ENCODE measurements at regions not wholly inside any gene's neighbourhood (a gene's known extent, or its start where the extent isn't known, plus 50 kb on each side); places are given as distances from the start of the nearest gene placed in this dataset.

DNA sequence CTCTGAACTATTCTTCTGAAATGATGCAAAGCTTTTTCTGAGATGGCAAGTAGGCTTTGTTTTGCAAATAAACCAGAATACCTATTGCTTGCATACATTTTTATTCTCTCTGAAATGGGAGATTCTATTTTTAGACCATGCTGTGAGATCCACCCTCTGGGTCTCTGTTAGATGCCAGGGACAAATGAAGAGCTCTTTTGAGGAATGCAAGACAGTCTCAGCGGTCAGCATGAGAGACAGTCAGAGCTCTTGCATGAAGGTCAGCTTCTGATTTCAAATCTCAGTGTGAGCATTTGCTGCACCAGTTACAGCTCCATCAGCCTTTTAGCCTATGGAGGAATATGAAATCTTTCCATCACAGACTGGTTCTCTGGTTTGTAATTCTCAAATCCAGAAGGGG, 429.9 kb upstream of the KLF6 start:
- no peak overlapping the region for H3K27ac ChIP-seq (replicated peaks)
- TF ChIP-seq, protein P1, sequence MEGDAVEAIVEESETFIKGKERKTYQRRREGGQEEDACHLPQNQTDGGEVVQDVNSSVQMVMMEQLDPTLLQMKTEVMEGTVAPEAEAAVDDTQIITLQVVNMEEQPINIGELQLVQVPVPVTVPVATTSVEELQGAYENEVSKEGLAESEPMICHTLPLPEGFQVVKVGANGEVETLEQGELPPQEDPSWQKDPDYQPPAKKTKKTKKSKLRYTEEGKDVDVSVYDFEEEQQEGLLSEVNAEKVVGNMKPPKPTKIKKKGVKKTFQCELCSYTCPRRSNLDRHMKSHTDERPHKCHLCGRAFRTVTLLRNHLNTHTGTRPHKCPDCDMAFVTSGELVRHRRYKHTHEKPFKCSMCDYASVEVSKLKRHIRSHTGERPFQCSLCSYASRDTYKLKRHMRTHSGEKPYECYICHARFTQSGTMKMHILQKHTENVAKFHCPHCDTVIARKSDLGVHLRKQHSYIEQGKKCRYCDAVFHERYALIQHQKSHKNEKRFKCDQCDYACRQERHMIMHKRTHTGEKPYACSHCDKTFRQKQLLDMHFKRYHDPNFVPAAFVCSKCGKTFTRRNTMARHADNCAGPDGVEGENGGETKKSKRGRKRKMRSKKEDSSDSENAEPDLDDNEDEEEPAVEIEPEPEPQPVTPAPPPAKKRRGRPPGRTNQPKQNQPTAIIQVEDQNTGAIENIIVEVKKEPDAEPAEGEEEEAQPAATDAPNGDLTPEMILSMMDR (IDR thresholded peaks at IDR 0.05; ENCODE audit: borderline replicate concordance): no peak
- no peaks in the 10 kb centered on the region for H3K27me3 ChIP-seq (ENCODE audit: low read depth)
- intact Hi-C loops (cut with micrococcal nuclease): no loop called here
- no peak for DNase-seq
- H3K9me3 ChIP-seq (replicated peaks): no peaks in the 10 kb centered on the region
- peaks cover 28% of the 10 kb centered on the region for H3K4me1 ChIP-seq
- H3K4me3 ChIP-seq: no peak overlapping the region
- H3K36me3 ChIP-seq: no peaks in the 10 kb centered on the region

DNA sequence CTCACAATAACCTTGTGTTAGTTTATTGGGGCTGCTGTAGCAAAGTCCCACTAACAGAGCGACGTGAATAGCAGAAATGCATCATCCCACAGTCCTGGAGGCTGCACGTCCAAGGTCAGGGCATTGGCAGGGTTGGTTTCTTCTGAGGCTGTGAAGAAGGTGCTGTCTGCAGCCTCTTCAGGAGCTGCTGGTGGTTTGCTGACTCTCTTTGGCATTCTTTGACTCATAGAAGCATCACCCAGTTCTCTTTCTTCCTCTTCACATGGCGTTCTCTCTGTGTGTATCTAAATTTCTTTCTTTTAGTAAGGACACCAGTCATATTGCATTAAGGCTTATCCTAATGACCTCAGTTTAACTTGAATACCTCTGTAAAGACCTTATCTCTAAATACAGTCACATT, 428.4 kb upstream of the KLF6 start:
- TF ChIP-seq, protein P1 (IDR thresholded peaks at IDR 0.05; ENCODE audit: borderline replicate concordance): no peak
- Histone ChIP-seq H3K36me3 (no peaks in the 10 kb centered on the region), H3K4me3 (no peak overlapping the region), H3K9me3 (replicated peaks) (no peaks in the 10 kb centered on the region), H3K27me3 (ENCODE audit: low read depth) (no peaks in the 10 kb centered on the region), H3K27ac (replicated peaks) (no peak overlapping the region), H3K4me1 (peaks cover 28% of the 10 kb centered on the region)
- intact Hi-C loops (cut with micrococcal nuclease): no loop called here
- DNase-seq: no peak

GRCh38 chr10:4212111-4212630, 427.2 kb upstream of the KLF6 start:
- Histone ChIP-seq H3K9me3 (replicated peaks) (no peaks in the 10 kb centered on the region), H3K4me1 (peaks cover 19% of the 10 kb centered on the region), H3K36me3 (no peaks in the 10 kb centered on the region), H3K27ac (replicated peaks) (no peak overlapping the region), H3K27me3 (ENCODE audit: low read depth) (no peaks in the 10 kb centered on the region), H3K4me3 (no peak overlapping the region)
- TF ChIP-seq, protein P1 (IDR thresholded peaks at IDR 0.05; ENCODE audit: borderline replicate concordance): no peak
- DNase-seq: no peak
- intact Hi-C loops (cut with micrococcal nuclease): no loop called here

- H3K27ac ChIP-seq (replicated peaks): no peak overlapping the region
- no peak overlapping the region for H3K4me3 ChIP-seq
- intact Hi-C loops (cut with micrococcal nuclease): no loop called here
These were observed 423.5 kb upstream of the KLF6 start for GRCh38 chr10:4208499-4208898.

DNA sequence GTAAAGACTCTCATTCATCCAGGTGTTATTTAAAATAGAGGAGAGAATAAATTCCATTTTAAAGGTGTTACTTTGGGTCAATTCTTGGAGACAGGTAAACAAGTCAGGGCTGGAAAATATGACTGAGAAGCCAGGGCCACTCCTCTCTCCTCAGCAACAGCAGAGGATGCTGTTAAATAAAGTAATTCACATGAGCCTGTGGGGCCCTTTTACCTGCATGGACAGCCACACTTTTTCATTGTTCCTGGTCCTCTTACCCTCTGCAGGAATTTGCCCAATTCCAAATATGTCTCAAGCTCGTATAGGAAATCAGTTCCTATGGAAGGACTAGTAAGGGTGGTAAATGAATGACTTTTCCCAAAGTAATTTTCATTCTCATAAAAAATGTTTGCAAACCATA, 420.1 kb upstream of the KLF6 start:
- no peak for DNase-seq
- H3K27me3 ChIP-seq (ENCODE audit: low read depth): no peaks in the 10 kb centered on the region
- no peaks in the 10 kb centered on the region for H3K36me3 ChIP-seq
- intact Hi-C loops (cut with micrococcal nuclease): no loop called here
- no peaks in the 10 kb centered on the region for H3K4me1 ChIP-seq
- TF ChIP-seq, protein P1 (IDR thresholded peaks at IDR 0.05; ENCODE audit: borderline replicate concordance): no peak
- no peak overlapping the region for H3K27ac ChIP-seq (replicated peaks)
- no peak overlapping the region for H3K4me3 ChIP-seq
- H3K9me3 ChIP-seq (replicated peaks): no peaks in the 10 kb centered on the region

More at GRCh38 chr10:4208499-4208898, 423.5 kb upstream of the KLF6 start:
- Histone ChIP-seq H3K4me1 (no peaks in the 10 kb centered on the region), H3K36me3 (no peaks in the 10 kb centered on the region), H3K27me3 (ENCODE audit: low read depth) (no peaks in the 10 kb centered on the region), H3K9me3 (replicated peaks) (no peaks in the 10 kb centered on the region)
- TF ChIP-seq, protein P1 (IDR thresholded peaks at IDR 0.05; ENCODE audit: borderline replicate concordance): no peak
- no peak for DNase-seq

Measured in left ventricle myocardium inferior (tissue), 1 donor.